Endodermal cell (in vitro differentiated cells): ENCODE measurements at regions not wholly inside any gene's neighbourhood (a gene's known extent, or its start where the extent isn't known, plus 50 kb on each side); places are given as distances from the start of the nearest gene placed in this dataset.

ENCODE experiments used
- DNase-seq: peaks from one replicate; pipeline ENCODE4 v3.0.0-alpha.2; 2017
- H3K27ac ChIP-seq: 2 replicates; pipeline ENCODE4 v1.5.1; 2013; ENCODE audit warnings: mild to moderate bottlenecking, low read depth, low read length, moderate library complexity
- H3K27me3 ChIP-seq: 2 replicates; pipeline ENCODE4 v1.6.1; 2013; ENCODE audit warnings: mild to moderate bottlenecking, low read length, moderate library complexity; ENCODE audit not compliant: insufficient read depth, control insufficient read depth, poor library complexity, severe bottlenecking
- H3K36me3 ChIP-seq: 2 replicates; pipeline ENCODE4 v1.7.0; 2013; ENCODE audit warnings: mild to moderate bottlenecking, low read length, moderate library complexity; ENCODE audit not compliant: control insufficient read depth, insufficient read depth
- H3K4me1 ChIP-seq: one replicate; pipeline ENCODE4 v1.7.0; 2013; ENCODE audit warnings: low read length; ENCODE audit not compliant: control insufficient read depth, insufficient read depth
- H3K4me3 ChIP-seq: 2 replicates; pipeline ENCODE4 v1.5.1; 2013; ENCODE audit warnings: mild to moderate bottlenecking, low read length, moderate library complexity
- H3K9ac ChIP-seq: 2 replicates; pipeline ENCODE4 v1.6.1; 2013; ENCODE audit warnings: mild to moderate bottlenecking, low read length, moderate library complexity; ENCODE audit not compliant: poor library complexity, severe bottlenecking; ENCODE audit errors: extremely low read depth
- H3K9me3 ChIP-seq: 2 replicates; pipeline ENCODE4 v1.6.1; 2013; ENCODE audit warnings: mild to moderate bottlenecking, low read length, moderate library complexity; ENCODE audit not compliant: control insufficient read depth
- H3K27ac Mint-ChIP-seq: 2 replicates; pipeline ENCODE4 v1.8.0; 2020; ENCODE audit warnings: mixed read lengths
- H3K27me3 Mint-ChIP-seq: 2 replicates; pipeline ENCODE4 v1.8.0; 2021; ENCODE audit warnings: mild to moderate bottlenecking, mixed read lengths; ENCODE audit not compliant: insufficient read depth
- H3K36me3 Mint-ChIP-seq: 2 replicates; pipeline ENCODE4 v1.8.0; 2020; ENCODE audit warnings: low read depth, mixed read lengths
- H3K4me1 Mint-ChIP-seq: 2 replicates; pipeline ENCODE4 v1.8.0; 2020; ENCODE audit warnings: mixed read lengths
- H3K4me3 Mint-ChIP-seq: 2 replicates; pipeline ENCODE4 v1.8.0; 2020; ENCODE audit warnings: mild to moderate bottlenecking, moderate library complexity, mixed read lengths
- H3K9me3 Mint-ChIP-seq: 2 replicates; pipeline ENCODE4 v1.8.0; 2020; ENCODE audit warnings: mild to moderate bottlenecking, mixed read lengths
- CTCF ChIP-seq: fragments of 200-600 bp; sonication (generic); conservative IDR thresholded peaks from 2 replicates; pipeline ENCODE4 v1.5.0; 2021; ENCODE audit warnings: antibody characterized with exemption, mild to moderate bottlenecking
- WGBS, 2 experiments: methylation state at CpG; one replicate each; pipeline versions ENCODE4 v1.1.5 to v1.1.7; 2013; ENCODE audit warnings: missing lambda C conversion rate in 2 of 2, mixed read lengths in 1 of 2; ENCODE audit not compliant: insufficient coverage in 1 of 2, insufficient read length in 1 of 2; 5-methylcytosine and 5-hydroxymethylcytosine counted together

GRCh38 chr2:160914217-160914616 lies 246.0 kb upstream of the TANK start:
- Histone ChIP-seq H3K9ac (no peak overlapping the region), H3K4me3 (no peak overlapping the region), H3K27ac (no peak overlapping the region), H3K27me3 (peaks cover 29% of the 10 kb centered on the region), H3K36me3 (no peaks in the 10 kb centered on the region), H3K4me1 (no peaks in the 10 kb centered on the region), H3K9me3 (no peaks in the 10 kb centered on the region)
- no peaks in the 10 kb centered on the region for H3K36me3 Mint-ChIP-seq
- H3K4me3 Mint-ChIP-seq: no peak overlapping the region
- H3K4me1 Mint-ChIP-seq: peaks cover 3% of the 10 kb centered on the region
- no peak overlapping the region for H3K27ac Mint-ChIP-seq
- peaks cover 54% of the 10 kb centered on the region for H3K27me3 Mint-ChIP-seq
- DNase-seq: no peak
- no peaks in the 10 kb centered on the region for H3K9me3 Mint-ChIP-seq
- no peak for TF ChIP-seq CTCF

- DNase-seq: no peak
- TF ChIP-seq CTCF: no peak
- no peaks in the 10 kb centered on the region for H3K9me3 Mint-ChIP-seq
- H3K27ac Mint-ChIP-seq: no peak overlapping the region
- Histone ChIP-seq H3K36me3 (no peaks in the 10 kb centered on the region), H3K9ac (no peak overlapping the region), H3K4me3 (no peak overlapping the region), H3K4me1 (no peaks in the 10 kb centered on the region), H3K27ac (no peak overlapping the region), H3K9me3 (no peaks in the 10 kb centered on the region), H3K27me3 (peaks cover 29% of the 10 kb centered on the region)
- no peak overlapping the region for H3K4me3 Mint-ChIP-seq
- H3K36me3 Mint-ChIP-seq: no peaks in the 10 kb centered on the region
- peaks cover 52% of the 10 kb centered on the region for H3K27me3 Mint-ChIP-seq
- H3K4me1 Mint-ChIP-seq: peaks cover 15% of the 10 kb centered on the region
- WGBS, 2 experiments: no CpG with 5 or more reads among the region's 1 CpG
Observed at GRCh38 chr2:160916300-160916699, 243.9 kb upstream of the TANK start.

GRCh38 chr2:160917850-160918249 lies 242.4 kb upstream of the TANK start:
- H3K9me3 Mint-ChIP-seq: no peaks in the 10 kb centered on the region
- no peaks in the 10 kb centered on the region for H3K36me3 Mint-ChIP-seq
- no peak overlapping the region for H3K4me3 ChIP-seq
- no peak for TF ChIP-seq CTCF
- H3K4me1 ChIP-seq: no peaks in the 10 kb centered on the region
- no peak overlapping the region for H3K27ac Mint-ChIP-seq
- H3K4me1 Mint-ChIP-seq: peaks cover 15% of the 10 kb centered on the region
- DNase-seq: no peak
- H3K9ac ChIP-seq: no peak overlapping the region
- no peaks in the 10 kb centered on the region for H3K36me3 ChIP-seq
- peaks cover 40% of the 10 kb centered on the region for H3K27me3 Mint-ChIP-seq
- H3K27ac ChIP-seq: no peak overlapping the region
- no peaks in the 10 kb centered on the region for H3K9me3 ChIP-seq
- H3K4me3 Mint-ChIP-seq: no peak overlapping the region
- H3K27me3 ChIP-seq: peaks cover 21% of the 10 kb centered on the region
- 61% methylated on average over 3 of the region's 3 CpGs; no CpG with 5 or more reads in 1 of the 2 experiments for WGBS, 2 experiments
